ENCODE measurements at regions not wholly inside any gene's neighbourhood (a gene's known extent, or its start where the extent isn't known, plus 50 kb on each side); places are given as distances from the start of the nearest gene placed in this dataset.

GRCh38 chr5:29185558-29185957, 2007.9 kb upstream of the CDH6 start:
- Histone ChIP-seq H3K27ac (ENCODE audit: low read depth in 1 of 2, low read length in 2 of 2) (no peak overlapping the region), H3K27me3 (ENCODE audit: control insufficient read depth in 1 of 2, insufficient read depth in 2 of 2, low read length in 2 of 2) (no peaks in the 10 kb centered on the region), H3K36me3 (ENCODE audit: insufficient read depth, low read length) (no peaks in the 10 kb centered on the region), H3K4me1 (ENCODE audit: insufficient read depth, low read length) (no peaks in the 10 kb centered on the region), H3K4me3 (ENCODE audit: low read length) (no peak overlapping the region), H3K9me3 (ENCODE audit: control insufficient read depth in 1 of 2, insufficient read depth in 1 of 2, low read length in 2 of 2) (no peaks in the 10 kb centered on the region)
- no peaks in the 10 kb centered on the region for H3K27me3 Mint-ChIP-seq
- H3K4me3 Mint-ChIP-seq: no peak overlapping the region
- H3K27ac Mint-ChIP-seq: no peak overlapping the region
- intact Hi-C loops (cut with DNase I, micrococcal nuclease): no loop called here
- ATAC-seq (ENCODE audit: poor library complexity) (no peak), DNase-seq (no peak)
- ChIA-PET CTCF (no interaction called here), POLR2A (no interaction called here)
- H3K4me1 Mint-ChIP-seq (ENCODE audit: low read depth): no peaks in the 10 kb centered on the region
- H3K36me3 Mint-ChIP-seq (ENCODE audit: low read depth): no peaks in the 10 kb centered on the region
- peaks cover 10% of the 10 kb centered on the region for H3K9me3 Mint-ChIP-seq
- TF ChIP-seq CTCF (IDR thresholded peaks at IDR 0.05): no peak

GRCh38 chr5:29175774-29176173, 2017.7 kb upstream of the CDH6 start:
- no peaks in the 10 kb centered on the region for H3K4me1 ChIP-seq (ENCODE audit: insufficient read depth, low read length)
- peaks cover 0 to 11% of the 10 kb centered on the region in 2 experiments for H3K9me3 ChIP-seq (ENCODE audit: control insufficient read depth in 1 of 2, insufficient read depth in 1 of 2, low read length in 2 of 2)
- Mint-ChIP-seq H3K27ac (no peak overlapping the region), H3K4me1 (ENCODE audit: low read depth) (no peaks in the 10 kb centered on the region), H3K9me3 (peaks cover 18% of the 10 kb centered on the region), H3K4me3 (no peak overlapping the region), H3K27me3 (no peaks in the 10 kb centered on the region), H3K36me3 (ENCODE audit: low read depth) (no peaks in the 10 kb centered on the region)
- ATAC-seq (ENCODE audit: poor library complexity) (no peak), DNase-seq (no peak)
- ChIA-PET CTCF (no interaction called here), POLR2A (no interaction called here)
- no peaks in the 10 kb centered on the region for H3K36me3 ChIP-seq (ENCODE audit: insufficient read depth, low read length)
- intact Hi-C loops (cut with DNase I, micrococcal nuclease): no loop called here
- no peak for TF ChIP-seq CTCF (IDR thresholded peaks at IDR 0.05)
- H3K4me3 ChIP-seq (ENCODE audit: low read length): no peak overlapping the region
- no peak overlapping the region for H3K27ac ChIP-seq (ENCODE audit: low read depth in 1 of 2, low read length in 2 of 2)
- H3K27me3 ChIP-seq (ENCODE audit: control insufficient read depth in 1 of 2, insufficient read depth in 2 of 2, low read length in 2 of 2): no peaks in the 10 kb centered on the region

GRCh38 chr5:29170599-29170998, 2022.9 kb upstream of the CDH6 start:
- no peak for DNase-seq
- Mint-ChIP-seq H3K9me3 (peaks cover 19% of the 10 kb centered on the region), H3K27ac (no peak overlapping the region), H3K36me3 (ENCODE audit: low read depth) (no peaks in the 10 kb centered on the region), H3K4me3 (no peak overlapping the region), H3K27me3 (no peaks in the 10 kb centered on the region), H3K4me1 (ENCODE audit: low read depth) (no peaks in the 10 kb centered on the region)
- no peak overlapping the region for H3K4me3 ChIP-seq (ENCODE audit: low read length)
- TF ChIP-seq CTCF (IDR thresholded peaks at IDR 0.05): no peak
- POLR2A ChIA-PET: no interaction called here
- H3K36me3 ChIP-seq (ENCODE audit: insufficient read depth, low read length): no peaks in the 10 kb centered on the region
- H3K27me3 ChIP-seq (ENCODE audit: control insufficient read depth in 1 of 2, insufficient read depth in 2 of 2, low read length in 2 of 2): no peaks in the 10 kb centered on the region
- no peaks in the 10 kb centered on the region for H3K4me1 ChIP-seq (ENCODE audit: insufficient read depth, low read length)
- no peak overlapping the region for H3K27ac ChIP-seq (ENCODE audit: low read depth in 1 of 2, low read length in 2 of 2)
- CTCF ChIA-PET: no interaction called here
- H3K9me3 ChIP-seq (ENCODE audit: control insufficient read depth in 1 of 2, insufficient read depth in 1 of 2, low read length in 2 of 2): peaks cover 3 to 23% of the 10 kb centered on the region in 2 experiments
- intact Hi-C loops (cut with DNase I, micrococcal nuclease): no loop called here
- no peak for ATAC-seq (ENCODE audit: poor library complexity)

Data from CD4-positive, alpha-beta T cell (primary cell).